Transverse colon (tissue), 3 donors: ENCODE measurements at regions not wholly inside any gene's neighbourhood (a gene's known extent, or its start where the extent isn't known, plus 50 kb on each side); places are given as distances from the start of the nearest gene placed in this dataset.

Source experiments
- CTCF ChIP-seq, 5 experiments: fragments of 200-600 bp in 3 of 5; fragments of 450-650 bp in 2 of 5; sonication (generic) in 3 of 5; IDR thresholded peaks; 1 replicate in 2 of 5; 2 replicates in 3 of 5; pipeline ENCODE4 v1.5.1; 2016 to 2017; ENCODE audit warnings: antibody characterized with exemption in 5 of 5, inconsistent platforms in 3 of 5, mild to moderate bottlenecking in 2 of 5, moderate library complexity in 1 of 5
- EP300 ChIP-seq: sonication (generic); formaldehyde crosslinking; IDR thresholded peaks from one replicate; pipeline ENCODE4 v1.6.1; 2017; ENCODE audit warnings: antibody characterized with exemption, low read depth
- POLR2A ChIP-seq: fragments of 450-650 bp; IDR thresholded peaks from one replicate; pipeline ENCODE4 v1.6.1; 2016; ENCODE audit warnings: antibody characterized with exemption, mild to moderate bottlenecking, moderate library complexity

GRCh38 chr5:10860196-10860543 is 99.1 kb upstream of the DAP start:
- TF ChIP-seq CTCF (IDR thresholded peaks at IDR 0.05) = no peak
- no peak for TF ChIP-seq POLR2A
- TF ChIP-seq EP300 = no peak
